ENCODE measurements at regions not wholly inside any gene's neighbourhood (a gene's known extent, or its start where the extent isn't known, plus 50 kb on each side); places are given as distances from the start of the nearest gene placed in this dataset.
"Not testable (repeated sequence)": the region's sequence is repeated elsewhere in the genome, so short reads cannot be mapped to it uniquely, and the experiment has no call there.

- no peak for DNase-seq (ENCODE audit: low spot score)
These were observed 519.1 kb upstream of the FOXG1 start for GRCh38 chr14:28247491-28247890.

- DNase-seq (ENCODE audit: low spot score): not testable (repeated sequence)
These were observed 514.5 kb upstream of the FOXG1 start for GRCh38 chr14:28252124-28252523.

DNA sequence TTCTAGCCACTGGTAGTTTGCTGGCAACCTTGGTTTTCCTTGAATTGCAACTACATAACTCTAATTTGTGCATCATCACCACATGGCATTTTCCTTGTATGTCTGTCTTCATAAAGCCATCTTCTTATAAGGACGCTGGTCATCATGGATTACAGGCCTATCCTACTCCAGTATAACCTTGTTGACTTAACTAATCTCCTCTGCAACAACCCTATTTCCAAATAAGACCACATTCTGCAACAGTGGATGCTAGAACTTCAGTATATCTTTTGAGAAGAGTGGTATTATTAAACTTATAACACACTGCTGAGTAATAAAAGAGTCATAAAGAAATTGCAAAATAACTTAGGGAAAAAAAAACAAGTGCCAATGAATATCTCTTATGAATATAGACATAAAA is 511.8 kb upstream of the FOXG1 start:
- DNase-seq (ENCODE audit: low spot score): no peak

- no peak for DNase-seq (ENCODE audit: low spot score)
These were observed 502.3 kb upstream of the FOXG1 start for GRCh38 chr14:28264306-28264705.

DNA sequence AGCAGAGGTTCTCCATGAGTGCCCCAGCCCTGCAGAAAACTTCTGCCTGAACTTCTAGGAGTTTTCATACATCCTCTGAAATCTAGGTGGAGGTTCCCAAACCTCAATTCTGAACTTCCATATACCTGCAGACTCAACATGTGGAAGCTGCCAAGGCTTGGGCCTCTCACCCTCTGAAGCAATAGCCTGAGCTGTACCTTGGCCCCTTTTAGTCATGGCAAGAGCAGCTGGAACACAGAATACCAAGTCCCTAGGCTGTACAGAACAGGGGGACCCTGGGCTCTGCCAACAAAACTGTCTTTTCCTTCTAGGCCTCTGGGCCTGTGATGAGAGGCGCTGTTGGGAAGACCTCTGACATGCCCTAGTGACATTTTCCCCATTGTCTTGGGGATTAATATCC is 494.3 kb upstream of the FOXG1 start:
- DNase-seq (ENCODE audit: low spot score): no peak

- no peak for DNase-seq (ENCODE audit: low spot score)
These were observed 486.1 kb upstream of the FOXG1 start for GRCh38 chr14:28280530-28280929.

GRCh38 chr14:28280997-28281598 is 485.5 kb upstream of the FOXG1 start:
- no peak for DNase-seq (ENCODE audit: low spot score)

GRCh38 chr14:28284546-28285300 is 481.9 kb upstream of the FOXG1 start:
- DNase-seq (ENCODE audit: low spot score): no peak

GRCh38 chr14:28294834-28295440 is 471.6 kb upstream of the FOXG1 start:
- DNase-seq (ENCODE audit: low spot score): no peak

DNA sequence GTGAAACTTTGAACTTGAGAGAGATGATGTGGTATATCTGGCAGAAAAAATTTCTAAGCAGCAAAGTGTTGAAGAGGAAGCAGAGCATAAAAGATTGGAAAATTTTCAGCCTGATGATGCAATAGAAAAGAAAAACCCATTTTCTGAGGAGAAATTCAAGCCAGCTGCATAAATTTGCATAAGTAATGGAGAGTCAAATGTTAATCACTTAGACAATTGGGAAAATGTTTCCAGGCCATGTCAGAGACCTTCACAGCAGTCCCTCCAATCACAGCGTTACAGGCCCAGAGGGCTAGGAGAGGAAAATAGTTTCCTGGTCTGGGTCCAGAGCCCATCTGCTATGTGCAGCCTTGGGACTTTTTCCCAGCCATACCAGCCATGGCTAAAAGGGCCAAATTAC is 469.0 kb upstream of the FOXG1 start:
- no peak for DNase-seq (ENCODE audit: low spot score)

- no peak for DNase-seq (ENCODE audit: low spot score)
These were observed 468.4 kb upstream of the FOXG1 start for GRCh38 chr14:28298156-28298555.

GRCh38 chr14:28299227-28299626 is 467.4 kb upstream of the FOXG1 start:
- no peak for DNase-seq (ENCODE audit: low spot score)

- no peak for DNase-seq (ENCODE audit: low spot score)
These were observed 466.2 kb upstream of the FOXG1 start for GRCh38 chr14:28300356-28300755.

- no peak for DNase-seq (ENCODE audit: low spot score)
These were observed 465.4 kb upstream of the FOXG1 start for GRCh38 chr14:28301179-28301578.

- DNase-seq (ENCODE audit: low spot score): no peak
These were observed 463.3 kb upstream of the FOXG1 start for GRCh38 chr14:28303248-28303647.

DNA sequence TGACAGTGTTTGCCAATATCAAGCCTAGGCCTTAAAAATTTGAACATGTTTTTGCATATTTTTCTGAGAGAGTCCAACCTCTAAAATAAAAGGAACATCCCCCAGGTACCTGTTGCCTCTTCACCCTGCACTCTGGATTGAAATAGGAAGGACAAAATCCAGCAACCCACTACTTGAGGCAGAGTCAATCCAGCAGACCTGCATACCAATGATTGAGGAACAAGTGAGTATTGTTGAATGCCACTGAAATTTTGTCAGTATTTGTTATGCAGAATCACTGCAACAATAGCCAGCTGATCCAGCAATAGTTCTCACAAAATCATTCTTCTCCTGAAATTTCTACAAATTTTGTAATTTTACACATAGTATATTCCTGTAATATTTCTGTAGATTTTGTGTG is 460.6 kb upstream of the FOXG1 start:
- DNase-seq (ENCODE audit: low spot score): no peak

- no peak for DNase-seq (ENCODE audit: low spot score)
These were observed 459.1 kb upstream of the FOXG1 start for GRCh38 chr14:28307506-28307905.

DNA sequence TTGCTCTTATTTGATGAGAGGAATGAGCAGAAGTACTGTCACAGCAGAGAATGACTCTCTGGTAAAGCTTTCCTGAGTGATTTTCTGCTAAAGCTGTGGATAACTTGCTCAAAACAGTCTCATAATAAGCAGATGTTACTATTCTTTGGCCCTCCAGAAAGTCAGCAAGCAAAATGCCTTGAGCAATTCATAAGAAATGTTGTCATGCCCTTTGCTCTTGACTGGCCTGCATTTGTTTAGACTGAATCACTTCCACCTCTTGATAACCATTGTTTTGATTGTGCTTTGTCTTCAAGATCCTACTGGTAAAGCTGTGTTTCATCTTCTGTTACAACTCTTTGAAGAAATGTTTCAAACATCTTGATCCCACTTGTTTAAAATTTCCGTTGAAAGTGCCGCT is 457.9 kb upstream of the FOXG1 start:
- DNase-seq (ENCODE audit: low spot score): no peak

GRCh38 chr14:28317890-28318675 is 448.5 kb upstream of the FOXG1 start:
- DNase-seq (ENCODE audit: low spot score): not testable (repeated sequence)

GRCh38 chr14:28321475-28322244 is 444.9 kb upstream of the FOXG1 start:
- no peak for DNase-seq (ENCODE audit: low spot score)

DNA sequence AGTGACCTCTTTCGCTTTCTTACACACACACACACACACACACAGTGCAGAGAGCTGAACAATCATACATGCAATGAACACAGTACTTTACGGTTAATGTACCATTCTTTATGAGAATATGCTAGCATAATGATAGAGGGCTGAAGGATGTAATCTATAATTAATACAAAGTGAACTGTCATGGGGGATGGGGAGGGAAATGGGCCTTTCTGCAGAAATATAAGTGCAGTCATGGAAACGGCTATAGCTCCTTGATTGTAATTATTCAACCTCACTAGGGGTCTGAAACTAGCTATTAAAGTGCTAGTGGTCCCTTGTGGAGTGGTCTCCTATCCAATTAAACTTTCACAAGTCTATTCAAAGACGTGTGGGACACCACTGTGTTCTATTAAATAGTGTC is 443.2 kb upstream of the FOXG1 start:
- DNase-seq (ENCODE audit: low spot score): no peak

All from GM03348 (cell line).